Right ventricle myocardium inferior (tissue), 1 donor: ENCODE measurements at regions not wholly inside any gene's neighbourhood (a gene's known extent, or its start where the extent isn't known, plus 50 kb on each side); places are given as distances from the start of the nearest gene placed in this dataset.
"Not testable (repeated sequence)": the region's sequence is repeated elsewhere in the genome, so short reads cannot be mapped to it uniquely, and the experiment has no call there.

Experiments used
- ATAC-seq: fragments of 200-7000 bp; cut with Tn5 transposase; one replicate; pipeline ENCODE4 v1.9.1; 2020; ENCODE audit warnings: mild to moderate bottlenecking, moderate library complexity
- DNase-seq: peaks from one replicate; pipeline ENCODE4 v3.0.0; 2021; ENCODE audit errors: missing footprints
- intact Hi-C: fragments of 100-400 bp; cut with DNase I; formaldehyde crosslinking; loops from one replicate; pipeline ENCODE4 v1.11.0; 2022
- donor health status: DM: no; HTN: yes; CAD: no; lungs with severe emphysema.

DNA sequence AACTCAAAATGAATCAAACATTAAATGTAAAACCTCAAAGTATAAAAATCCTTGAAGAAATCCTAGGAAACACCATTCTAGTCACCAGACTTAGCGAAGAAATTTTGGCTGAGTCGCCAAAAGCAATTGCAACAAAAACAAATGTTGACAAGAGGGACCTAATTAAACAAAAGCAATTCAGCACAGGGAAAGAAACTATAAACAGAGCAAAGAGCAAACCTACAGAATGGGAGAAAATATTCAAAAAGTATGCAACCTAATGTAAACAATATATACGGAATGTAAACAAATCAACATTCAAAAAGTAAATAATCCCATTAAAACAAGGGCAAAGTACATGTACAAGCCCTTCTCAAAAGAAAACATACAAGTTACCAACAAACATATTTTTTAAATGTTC is 974.7 kb downstream of the TRAM1L1 start:
- intact Hi-C loops = no loop called here
- ATAC-seq = no peak

DNA sequence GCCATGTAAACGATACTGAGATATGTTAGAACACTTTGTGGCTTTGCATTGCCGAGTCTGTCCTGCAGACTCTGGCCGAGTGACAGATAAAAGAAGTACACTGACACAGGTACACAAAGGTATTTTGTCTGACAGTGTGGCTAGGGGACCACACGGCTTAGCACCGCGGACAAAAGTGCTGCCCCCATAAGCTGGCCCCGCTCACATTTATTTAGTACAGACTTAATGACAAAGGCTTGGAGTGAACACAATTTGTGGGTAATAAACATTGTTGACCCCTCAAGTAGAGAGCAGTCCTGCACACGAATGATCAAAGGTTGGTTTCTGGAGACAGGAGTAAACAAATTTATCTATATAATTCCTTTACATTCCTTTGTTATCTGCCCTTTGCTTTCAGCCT is 976.8 kb downstream of the TRAM1L1 start:
- ATAC-seq = no peak
- no peak for DNase-seq
- intact Hi-C loops = no loop called here

More for the DNA sequence above, 974.7 kb downstream of the TRAM1L1 start:
- DNase-seq = no peak

DNA sequence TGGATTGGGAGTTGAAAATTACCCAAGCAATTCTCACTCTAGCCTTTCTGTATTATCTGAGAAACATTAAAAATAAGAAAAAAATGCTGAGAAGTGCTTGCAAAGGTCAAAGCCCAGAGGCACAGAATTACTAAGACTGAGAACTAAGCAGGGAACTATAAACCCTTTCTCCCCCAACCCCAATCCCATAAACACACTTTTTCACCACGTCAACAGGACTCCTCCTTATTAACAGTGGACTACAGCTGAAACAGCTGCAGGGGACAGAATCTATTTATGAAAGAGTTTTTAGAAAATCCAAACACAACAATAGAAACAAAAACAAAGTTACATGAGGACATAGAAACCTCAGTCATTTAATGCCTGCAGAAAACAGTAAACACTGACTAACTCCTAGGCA is 984.1 kb downstream of the TRAM1L1 start:
- DNase-seq (no peak), ATAC-seq (no peak)
- intact Hi-C loops = no loop called here

DNA sequence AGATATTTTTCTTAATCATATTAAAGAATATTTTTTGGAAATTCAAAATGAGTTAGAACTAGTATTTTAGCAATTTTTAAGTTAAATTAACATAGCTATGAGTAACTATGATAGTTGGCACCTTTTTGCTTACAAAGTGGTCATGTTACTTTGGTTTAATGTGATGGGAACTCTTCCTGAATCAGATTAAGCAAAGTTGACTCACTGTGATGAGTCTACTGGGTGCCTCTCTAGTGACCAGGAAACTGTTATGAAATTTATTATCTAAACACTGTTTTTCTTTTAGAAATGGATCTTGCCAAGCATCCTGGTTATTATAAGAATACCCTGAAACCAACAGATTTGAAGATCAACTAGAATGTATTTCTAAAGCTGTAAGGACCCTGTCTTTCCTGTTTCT is 985.8 kb downstream of the TRAM1L1 start:
- intact Hi-C loops = no loop called here
- ATAC-seq = no peak
- DNase-seq = no peak

DNA sequence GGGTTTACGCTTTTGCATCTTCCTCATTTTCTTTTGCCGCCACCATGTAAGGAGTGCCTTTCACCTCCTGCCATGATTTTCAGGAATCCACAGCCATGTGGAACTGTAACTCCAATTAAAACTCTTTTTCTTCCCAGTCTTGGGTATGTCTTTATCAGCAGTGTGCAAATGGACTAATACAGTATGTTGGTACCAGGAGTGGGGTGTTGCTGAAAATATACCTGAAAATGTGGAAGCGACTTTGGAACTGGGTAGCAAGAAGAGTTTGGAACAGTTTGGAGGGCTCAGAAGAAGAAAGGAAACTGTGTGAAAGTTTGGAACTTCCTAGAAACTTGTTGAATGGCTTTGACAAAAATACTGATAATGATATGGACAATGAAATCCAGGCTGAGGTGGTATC is 983.9 kb upstream of the NDST4 start:
- intact Hi-C loops, DNase-seq, ATAC-seq: not testable (repeated sequence)

DNA sequence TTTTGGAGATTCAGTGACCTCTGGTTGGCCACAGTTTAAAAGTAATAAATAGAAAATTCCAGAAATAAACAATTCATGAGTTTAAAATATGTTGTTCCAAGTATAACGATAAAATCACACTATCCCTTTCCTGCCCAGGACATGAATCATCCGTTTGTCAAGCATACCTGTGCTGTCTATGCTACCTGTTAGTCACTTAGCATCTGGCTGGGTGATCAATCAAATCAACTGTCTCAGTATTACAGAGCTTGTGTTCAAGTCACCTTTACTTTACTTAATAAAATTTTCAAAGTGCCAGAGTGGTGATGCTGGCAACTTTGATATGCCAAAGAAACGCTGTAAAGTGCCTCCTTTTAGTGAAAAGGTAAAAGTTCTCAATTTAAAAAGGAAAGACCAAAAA is 979.5 kb upstream of the NDST4 start:
- ATAC-seq = no peak
- intact Hi-C loops = no loop called here

DNA sequence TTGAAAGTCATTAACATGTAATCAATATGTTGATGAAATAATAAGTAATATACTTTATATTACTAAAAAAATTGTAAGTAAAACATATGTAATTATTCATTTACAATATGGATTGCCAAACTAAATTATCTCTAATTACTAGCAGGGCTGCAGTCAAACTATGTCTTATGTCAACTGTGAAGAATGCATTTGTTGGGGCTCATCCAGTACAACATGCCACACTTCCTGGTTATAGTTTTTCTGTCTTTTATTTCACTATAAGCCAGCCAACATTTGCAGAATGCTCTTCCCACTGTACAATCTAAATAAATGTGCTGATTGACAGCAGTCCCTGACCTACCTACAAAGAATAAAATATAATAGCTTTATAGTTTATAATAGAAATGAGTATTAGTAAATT is 975.4 kb upstream of the NDST4 start:
- intact Hi-C loops = no loop called here
- DNase-seq (no peak), ATAC-seq (no peak)

More for the DNA sequence above, 979.5 kb upstream of the NDST4 start:
- DNase-seq = no peak

DNA sequence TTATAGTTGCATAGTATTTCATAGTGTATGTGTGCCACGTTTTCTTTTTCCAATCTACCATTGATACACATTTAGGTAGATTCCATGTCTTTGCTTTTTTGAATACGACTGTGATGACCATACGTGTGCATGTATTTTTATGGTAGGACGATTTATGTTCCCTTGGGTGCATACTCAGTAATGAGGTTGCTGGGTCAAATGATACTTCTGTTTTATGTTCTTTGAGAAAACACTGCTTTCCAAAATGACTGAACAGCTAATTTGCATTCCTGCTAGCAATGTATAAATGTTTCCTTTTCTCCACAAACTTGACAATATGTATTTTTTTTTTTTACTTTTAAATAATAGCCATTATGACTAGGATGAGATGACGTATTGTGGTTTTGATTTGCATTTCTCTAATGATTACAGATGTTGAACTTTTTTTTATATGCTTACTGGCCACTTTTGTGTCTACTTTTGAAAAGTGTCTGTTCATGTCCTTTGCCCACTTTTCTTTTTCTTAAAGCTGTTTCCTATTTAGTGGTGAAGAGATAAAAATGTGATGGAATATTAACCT is 969.5 kb upstream of the NDST4 start:
- DNase-seq = no peak
- ATAC-seq = no peak
- intact Hi-C loops = no loop called here

DNA sequence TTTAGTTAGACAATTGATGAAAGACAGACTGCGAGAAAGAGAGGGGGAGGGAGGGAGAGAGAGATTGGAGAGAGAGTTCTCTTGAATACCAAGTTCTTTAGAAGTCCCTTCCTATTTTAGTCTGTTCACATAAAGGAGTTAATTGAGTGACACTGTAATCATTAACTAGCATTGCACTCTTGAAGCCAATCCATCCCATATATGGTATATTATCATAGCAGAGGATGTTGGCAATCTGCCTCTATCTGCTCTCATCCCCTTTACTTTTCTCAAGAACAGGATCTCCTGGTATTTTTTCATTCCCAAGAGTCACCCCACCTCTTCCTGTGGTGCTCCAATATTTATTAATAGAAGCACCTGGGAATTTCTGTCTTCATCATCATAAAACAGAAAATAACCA is 959.6 kb upstream of the NDST4 start:
- ATAC-seq = no peak
- intact Hi-C loops = no loop called here
- no peak for DNase-seq

DNA sequence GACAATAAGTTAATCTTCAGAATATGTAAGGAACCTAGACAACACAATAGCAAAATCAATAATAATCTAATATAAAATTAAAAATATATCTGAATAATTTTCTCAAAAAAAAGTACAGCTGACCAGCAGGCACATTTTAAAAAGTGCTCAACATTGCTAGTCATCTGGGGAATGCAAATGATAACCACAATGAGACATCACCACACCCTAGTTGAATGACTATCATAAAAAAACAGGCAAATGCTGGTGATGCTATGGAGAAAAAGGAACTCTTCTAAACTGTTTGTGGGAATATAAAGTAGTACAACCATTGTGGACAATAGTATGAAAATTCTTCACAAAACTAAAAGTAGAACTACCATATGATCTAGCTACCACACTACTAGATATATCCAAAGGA is 956.9 kb upstream of the NDST4 start:
- DNase-seq (no peak), ATAC-seq (no peak)
- intact Hi-C loops = no loop called here

DNA sequence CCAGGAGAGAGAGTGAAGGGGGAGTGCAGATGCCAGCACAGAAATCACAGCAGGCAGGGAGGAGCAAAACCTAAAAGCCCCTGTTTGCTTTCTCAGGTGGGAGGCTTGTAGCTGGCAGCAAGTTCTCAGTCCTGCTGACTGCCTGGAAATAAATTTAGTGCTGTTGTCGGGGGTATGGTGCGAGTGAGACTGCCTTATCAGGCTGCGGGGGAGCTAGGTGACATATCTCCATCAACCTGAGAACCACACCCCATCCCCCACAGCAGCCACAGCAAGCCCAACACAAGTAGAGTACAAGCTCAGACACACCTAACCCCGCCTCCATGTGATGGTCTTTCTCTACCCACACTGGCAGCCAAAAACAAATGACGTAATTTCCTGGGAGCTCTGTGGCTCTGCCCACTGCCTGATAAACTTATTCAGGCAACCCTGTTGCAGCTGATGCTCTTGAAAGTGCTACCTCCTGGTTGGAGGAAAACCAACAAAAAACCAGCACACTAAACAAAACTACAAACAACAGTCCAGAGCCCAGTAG is 953.4 kb upstream of the NDST4 start:
- ATAC-seq (no peak), DNase-seq (no peak)
- intact Hi-C loops = no loop called here

DNA sequence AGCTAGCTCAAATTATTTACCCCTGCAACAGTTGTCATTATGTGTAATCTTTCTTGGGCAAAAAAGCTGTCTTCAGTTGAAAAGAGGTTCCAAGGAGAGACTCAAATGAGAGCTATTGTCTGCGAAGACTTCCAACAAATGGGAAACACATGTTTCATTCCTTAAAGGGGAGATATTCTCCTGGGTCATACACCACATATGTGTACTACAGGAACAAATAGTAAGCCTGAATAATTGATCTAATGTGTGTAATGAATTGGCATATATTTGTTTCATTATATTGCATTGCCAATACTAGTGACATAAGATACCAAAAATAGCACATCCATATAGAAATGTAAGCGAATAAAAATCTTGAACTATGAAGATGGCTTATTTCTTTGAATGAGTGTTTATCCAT is 950.9 kb upstream of the NDST4 start:
- DNase-seq (no peak), ATAC-seq (no peak)
- intact Hi-C loops = no loop called here

DNA sequence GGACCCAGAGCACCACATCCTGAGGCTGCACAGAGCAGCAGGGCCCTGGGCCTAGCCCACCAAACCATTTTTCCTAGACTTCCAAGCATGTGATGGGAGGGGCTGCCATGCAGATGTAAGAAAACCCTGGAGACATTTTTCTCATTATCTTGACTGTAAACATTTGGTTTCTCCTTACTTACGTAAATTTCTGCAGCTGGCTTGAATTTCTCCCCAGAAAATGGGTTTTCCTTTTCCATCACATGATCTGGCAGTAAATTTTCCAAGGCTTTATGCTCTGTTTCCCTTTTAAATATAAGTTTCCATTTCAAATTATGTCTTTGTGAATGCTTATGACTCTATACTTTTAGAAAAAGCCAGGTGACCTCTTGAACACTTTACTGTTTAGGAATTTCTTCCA is 945.9 kb upstream of the NDST4 start:
- intact Hi-C loops = no loop called here
- no peak for ATAC-seq
- DNase-seq = no peak

DNA sequence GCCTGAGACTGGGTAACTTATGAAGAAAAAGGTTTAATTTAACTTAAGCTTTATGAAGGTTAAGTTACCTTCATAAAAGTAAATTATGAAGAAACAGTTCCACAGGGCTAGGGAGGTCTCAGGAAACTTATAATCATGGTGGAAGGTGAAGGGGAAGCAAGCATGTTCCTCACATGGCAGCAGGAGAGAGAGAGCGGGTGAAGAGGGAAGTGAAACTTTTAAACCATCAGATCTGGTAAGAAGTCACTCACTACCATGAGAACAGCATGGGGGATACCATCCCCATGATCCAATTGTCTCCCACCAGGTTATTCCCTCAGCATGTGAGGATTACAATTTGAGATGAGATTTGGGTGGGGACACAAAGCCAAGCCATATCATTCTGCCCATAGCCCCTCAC is 944.7 kb upstream of the NDST4 start:
- DNase-seq (no peak), ATAC-seq (no peak)
- intact Hi-C loops = no loop called here

DNA sequence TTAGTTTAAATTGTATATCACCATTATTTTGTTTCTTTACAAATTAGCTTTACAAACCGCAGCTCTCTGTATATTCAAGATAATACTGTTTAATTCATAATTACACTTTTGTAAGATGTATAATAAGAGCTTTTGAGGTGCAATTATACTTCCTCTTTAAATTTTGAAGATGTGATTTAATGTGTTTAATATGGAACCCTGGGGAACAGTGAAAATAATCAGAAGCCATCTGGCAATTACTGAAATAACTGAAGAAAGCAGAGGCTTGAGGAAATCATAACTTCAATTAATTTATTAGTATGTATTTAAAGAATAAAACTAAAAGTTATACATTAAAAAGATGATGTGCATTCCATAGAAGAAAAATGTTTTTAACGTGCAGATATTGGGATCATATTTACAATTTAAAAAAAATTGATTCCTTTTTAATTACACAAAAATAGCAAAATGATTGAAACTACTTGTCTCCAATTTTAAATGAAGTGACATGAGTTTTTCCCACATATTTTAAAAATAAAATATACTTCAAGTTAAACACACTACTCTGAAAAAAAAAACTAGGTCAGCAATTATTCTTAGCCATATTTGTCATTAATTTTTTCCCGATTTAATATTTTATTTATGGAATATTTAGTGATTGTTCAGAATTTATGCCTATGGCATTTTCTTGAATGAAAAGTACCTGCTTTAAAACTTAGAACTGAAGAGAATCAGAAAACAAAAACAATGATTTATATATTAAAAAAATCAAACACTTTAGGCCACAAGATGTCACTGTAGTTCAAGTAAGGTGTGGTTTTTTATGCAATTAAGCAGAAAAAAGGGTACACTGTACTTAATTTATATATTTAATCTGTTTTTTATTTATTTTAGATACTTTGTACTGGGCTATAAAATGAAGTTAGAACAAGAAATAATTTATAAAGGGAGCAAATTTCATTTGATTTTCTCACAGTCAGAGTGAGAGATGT is 942.7 kb upstream of the NDST4 start:
- ATAC-seq = no peak
- DNase-seq = no peak
- intact Hi-C loops = no loop called here

DNA sequence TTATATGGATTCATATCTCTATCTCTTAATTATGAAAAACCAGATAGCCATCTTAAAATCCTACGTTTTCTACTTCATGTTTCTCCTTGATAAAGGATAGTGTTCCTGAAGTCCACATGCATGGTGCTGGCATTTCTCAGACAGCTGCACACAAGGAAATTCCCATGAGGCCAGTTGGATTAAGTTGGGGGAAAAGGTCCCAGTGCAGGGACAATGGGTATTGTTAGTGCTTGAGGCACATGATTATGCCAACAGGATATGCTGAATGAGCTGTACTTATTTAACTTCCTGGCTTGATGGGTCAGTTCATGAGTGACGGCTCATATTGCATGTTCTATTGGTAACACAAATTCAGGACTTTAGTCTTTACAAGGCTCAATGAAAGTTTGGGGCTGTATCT is 913.9 kb upstream of the NDST4 start:
- DNase-seq = no peak
- ATAC-seq = no peak
- intact Hi-C loops = no loop called here

DNA sequence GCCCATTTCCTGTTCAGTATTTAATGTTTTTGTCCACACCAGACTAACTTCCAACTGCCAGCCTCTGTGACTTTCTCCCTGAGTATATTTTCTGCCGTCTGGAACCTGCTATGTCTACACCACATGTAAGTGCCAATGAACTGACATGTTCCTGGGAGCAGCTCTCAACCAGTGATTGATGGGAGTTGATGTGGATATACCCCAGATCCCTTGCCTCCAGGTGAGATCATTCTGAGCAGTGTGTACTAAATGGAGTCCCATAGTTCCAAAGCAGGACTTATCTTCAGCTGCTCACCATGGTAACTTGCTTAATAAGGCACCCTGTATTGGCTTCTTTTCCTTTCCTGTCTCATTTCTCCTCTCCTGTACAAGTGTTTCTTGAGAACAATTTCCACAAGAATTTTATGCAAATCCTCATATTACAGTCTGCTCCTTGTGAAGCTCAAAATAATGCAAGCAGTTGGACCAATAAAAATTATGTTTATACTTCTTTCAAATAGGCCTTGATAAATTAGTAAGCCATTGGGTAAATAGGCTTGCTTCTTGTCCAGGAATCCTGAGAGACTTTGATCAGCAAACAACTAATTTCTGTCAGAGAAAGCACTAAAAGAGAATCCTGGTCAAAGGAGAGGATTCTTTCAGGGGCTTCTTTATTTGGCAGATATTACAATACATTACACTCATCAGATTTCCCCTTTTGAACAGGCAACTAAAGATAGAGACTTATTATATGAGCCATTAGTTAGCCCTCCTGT is 911.7 kb upstream of the NDST4 start:
- ATAC-seq (no peak), DNase-seq (no peak)
- intact Hi-C loops = no loop called here

DNA sequence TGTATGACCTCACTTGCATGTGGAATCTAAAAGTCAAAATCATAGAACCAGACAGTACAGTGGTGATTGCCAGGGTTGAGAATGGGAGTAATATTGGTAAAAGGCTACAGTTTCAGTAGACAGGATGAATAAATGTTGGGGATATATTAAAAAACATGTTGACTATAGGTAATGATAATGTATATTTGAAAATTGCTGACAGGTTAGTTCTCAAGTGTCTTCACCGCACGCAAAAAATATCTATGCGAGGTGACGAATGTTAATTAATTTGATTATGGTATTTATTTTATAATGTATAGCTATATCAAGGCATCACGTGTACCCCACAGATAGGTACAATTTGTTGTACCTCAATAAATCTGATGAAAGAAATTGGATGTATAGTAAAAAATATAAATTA is 909.6 kb upstream of the NDST4 start:
- no peak for DNase-seq
- ATAC-seq = no peak
- intact Hi-C loops = no loop called here

DNA sequence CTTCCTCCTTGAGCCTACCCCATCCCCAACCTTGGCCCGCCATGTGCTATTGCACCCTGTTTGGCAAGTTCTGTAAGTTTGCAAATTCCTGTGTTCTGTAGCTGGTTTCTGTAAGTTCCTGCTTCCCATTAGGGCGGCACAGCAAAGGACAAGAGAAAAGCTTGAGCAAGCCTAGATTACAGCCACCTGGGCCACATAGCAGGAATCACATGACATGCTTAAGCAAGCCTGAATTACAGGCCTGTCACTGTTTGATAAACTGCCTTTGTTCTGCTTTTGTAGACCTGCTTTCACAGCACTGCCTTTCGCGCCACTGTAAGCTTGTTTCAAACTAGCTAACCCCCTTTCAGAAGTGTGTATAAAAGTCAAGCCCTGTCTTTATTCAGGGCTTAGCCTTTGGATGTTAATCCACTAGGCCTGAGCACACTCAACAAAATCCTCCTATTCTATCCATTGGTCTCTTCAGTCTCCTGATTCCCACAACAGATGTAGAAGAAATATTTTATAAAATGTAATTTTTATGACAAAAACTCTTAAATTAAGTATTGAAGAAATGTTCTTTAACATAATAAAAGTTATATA is 906.8 kb upstream of the NDST4 start:
- intact Hi-C loops = no loop called here
- DNase-seq (no peak), ATAC-seq (no peak)
